HG03039 (cell line): ENCODE measurements at regions not wholly inside any gene's neighbourhood (a gene's known extent, or its start where the extent isn't known, plus 50 kb on each side); places are given as distances from the start of the nearest gene placed in this dataset.
"Not testable (repeated sequence)": the region's sequence is repeated elsewhere in the genome, so short reads cannot be mapped to it uniquely, and the experiment has no call there.

Experiments
- ATAC-seq: cut with Tn5 transposase; IDR thresholded peaks from one replicate; pipeline ENCODE4 v1.9.1; 2021; ENCODE audit warnings: mild to moderate bottlenecking, moderate library complexity; ENCODE audit not compliant: unreplicated experiment

GRCh38 chrX:2640436-2641150 is 50.5 kb upstream of the CD99 start:
- ATAC-seq: no peak

GRCh38 chrX:2638279-2638678 is 52.8 kb upstream of the CD99 start:
- no peak for ATAC-seq

DNA sequence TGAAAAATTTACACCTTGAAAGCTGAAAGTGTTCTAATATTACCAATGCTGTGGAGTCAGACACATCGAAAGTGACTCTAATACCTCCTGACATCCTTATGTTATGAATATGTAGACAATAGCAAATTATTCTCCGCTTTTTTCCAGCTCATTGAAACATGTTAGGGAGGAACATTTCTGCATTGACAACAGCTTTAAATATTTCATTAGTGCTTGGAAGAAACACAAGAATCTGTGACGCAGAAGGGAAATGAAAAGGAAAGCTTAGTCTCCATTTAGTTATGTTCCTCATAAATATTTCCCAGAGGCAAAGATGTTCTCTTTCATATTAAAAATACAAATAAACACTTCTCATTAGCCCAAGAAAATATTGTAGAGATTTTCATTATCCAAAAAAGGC is 55.8 kb upstream of the CD99 start:
- ATAC-seq: no peak

- no peak for ATAC-seq
Measured at GRCh38 chrX:2632533-2633504, 58.3 kb upstream of the CD99 start.

DNA sequence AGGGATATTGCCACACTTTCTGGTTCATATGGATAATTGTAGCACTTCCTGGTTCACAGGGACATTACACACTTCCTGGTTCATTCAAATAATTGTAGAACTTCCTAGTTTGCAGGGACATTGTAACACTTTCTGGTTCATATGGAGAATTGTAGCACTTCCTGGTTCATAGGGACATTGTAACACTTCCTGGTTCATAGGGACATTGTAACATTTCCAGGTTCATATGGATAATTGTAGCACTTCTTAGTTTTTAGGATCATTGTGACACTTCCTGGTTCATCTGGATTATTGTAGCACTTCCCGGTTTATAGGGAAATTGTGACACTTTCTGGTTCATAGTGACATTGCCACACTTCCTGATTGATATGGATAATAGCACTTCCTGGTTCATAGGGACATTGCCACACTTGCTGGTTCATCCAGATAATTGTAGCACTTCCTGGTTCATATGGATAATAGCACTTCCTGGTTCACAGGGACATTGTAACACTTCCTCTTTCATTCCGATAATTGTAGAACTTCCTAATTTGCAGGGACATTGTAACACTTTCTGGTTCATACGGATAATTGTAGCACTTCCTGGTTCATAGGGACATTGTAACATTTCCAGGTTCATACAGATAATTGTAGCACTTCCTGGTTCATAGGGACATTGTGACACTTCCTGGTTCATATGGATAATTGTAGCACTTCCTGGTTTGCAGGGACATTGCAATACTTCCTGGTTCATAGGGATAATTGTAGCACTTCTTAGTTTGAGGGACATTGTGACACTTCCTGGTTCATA is 59.2 kb upstream of the CD99 start:
- ATAC-seq: no peak

DNA sequence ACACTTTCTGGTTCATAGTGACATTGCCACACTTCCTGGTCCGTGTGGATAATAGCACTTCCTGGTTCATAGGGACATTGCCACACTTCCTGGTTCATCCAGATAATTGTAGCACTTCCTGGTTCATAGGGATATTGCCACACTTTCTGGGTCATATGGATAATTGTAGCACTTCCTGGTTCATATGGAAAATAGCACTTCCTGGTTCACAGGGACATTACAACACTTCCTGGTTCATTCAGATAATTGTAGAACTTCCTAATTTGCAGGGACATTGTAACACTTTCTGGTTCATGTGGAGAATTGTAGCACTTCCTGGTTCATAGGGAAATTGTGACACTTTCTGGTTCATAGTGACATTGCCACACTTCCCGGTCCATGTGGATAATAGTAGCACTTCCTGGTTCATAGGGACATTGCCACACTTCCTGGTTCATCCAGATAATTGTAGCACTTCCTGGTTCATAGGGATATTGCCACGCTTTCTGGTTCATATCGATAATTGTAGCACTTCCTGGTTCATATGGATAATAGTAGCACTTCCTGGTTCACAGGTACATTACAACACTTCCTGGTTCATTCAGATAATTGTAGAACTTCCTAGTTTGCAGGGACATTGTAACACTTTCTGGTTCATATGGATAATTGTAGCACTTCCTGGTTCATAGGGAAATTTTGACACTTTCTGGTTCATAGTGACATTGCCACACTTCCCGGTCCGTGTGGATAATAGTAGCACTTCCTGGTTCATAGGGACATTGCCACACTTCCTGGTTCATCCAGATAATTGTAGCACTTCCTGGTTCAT is 60.0 kb upstream of the CD99 start:
- ATAC-seq: not testable (repeated sequence)

GRCh38 chrX:2630008-2630934 is 60.8 kb upstream of the CD99 start:
- ATAC-seq: not testable (repeated sequence)

GRCh38 chrX:2629316-2630007 is 61.6 kb upstream of the CD99 start:
- ATAC-seq: no peak

DNA sequence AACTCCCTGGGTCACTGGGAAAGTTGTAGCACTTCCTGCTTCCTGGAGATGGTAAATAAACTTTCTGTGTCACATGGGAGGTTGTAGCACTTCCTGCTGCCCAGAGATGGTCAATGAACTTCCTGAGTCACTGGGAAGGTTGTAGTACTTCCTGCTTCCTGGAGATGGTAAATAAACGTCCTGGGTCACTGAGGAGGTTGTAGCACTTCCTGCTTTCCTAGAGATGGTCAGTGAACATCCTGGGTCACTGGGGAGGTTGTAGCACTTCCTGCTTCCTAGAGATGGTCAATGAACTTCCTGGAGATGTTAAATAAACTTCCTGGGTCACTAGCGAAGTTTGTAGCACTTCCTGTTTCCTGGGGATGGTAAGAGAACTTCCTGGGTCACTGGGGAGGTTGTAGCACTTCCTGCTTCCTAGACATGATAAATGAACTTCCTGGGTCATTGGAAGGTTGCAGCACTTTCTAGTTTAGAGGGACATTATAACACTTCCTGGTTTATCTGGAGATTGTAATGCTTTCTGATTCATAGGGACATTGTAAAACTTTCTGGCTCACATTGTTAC is 62.3 kb upstream of the CD99 start:
- no peak for ATAC-seq

GRCh38 chrX:2627272-2627867 is 63.7 kb upstream of the CD99 start:
- no peak for ATAC-seq

DNA sequence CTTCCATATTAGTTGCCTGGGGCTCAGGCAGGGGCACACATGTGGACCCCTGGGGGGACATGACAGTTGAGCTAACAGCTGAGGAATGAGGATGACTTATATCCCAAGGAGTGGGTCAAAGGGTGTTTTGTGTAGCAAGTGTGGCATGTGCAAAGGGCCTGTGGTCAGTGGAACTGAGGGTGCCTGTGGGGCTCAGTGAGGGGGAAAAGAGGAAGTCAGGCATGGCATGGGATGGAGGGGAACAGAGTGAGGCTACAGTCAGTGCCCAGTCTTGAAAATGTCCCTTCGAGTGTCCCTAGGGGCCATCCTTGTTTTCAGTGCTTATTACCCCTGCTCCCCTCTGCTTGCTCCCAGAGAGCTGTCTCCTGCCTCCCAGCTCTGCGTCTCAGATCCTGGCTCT is 64.3 kb upstream of the CD99 start:
- ATAC-seq: no peak

GRCh38 chrX:2620576-2620975 is 70.5 kb upstream of the CD99 start:
- ATAC-seq: no peak

DNA sequence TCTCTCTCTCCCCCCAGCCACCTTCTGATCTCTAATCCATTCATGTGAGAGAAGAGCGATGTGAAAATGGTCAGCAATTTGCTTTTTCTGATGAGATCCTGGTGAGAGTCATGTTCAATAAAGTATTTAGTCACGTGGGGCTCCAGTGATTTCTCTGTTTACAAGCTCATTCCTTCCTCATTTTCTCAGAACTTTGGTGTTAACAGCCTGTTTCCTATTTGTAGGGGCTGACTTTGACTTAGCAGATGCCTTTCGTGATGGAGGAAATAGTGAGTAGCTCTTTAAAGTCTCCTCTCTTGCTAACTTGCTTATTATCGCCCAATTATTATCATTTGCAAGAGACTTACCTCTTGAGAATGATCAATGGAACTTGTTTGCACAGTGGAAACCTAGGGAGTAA is 72.6 kb upstream of the CD99 start:
- ATAC-seq: no peak

- no peak for ATAC-seq
Measured at GRCh38 chrX:2614911-2615310, 76.2 kb upstream of the CD99 start.

- ATAC-seq: no peak
Measured at GRCh38 chrX:2610246-2611170, 80.6 kb upstream of the CD99 start.

DNA sequence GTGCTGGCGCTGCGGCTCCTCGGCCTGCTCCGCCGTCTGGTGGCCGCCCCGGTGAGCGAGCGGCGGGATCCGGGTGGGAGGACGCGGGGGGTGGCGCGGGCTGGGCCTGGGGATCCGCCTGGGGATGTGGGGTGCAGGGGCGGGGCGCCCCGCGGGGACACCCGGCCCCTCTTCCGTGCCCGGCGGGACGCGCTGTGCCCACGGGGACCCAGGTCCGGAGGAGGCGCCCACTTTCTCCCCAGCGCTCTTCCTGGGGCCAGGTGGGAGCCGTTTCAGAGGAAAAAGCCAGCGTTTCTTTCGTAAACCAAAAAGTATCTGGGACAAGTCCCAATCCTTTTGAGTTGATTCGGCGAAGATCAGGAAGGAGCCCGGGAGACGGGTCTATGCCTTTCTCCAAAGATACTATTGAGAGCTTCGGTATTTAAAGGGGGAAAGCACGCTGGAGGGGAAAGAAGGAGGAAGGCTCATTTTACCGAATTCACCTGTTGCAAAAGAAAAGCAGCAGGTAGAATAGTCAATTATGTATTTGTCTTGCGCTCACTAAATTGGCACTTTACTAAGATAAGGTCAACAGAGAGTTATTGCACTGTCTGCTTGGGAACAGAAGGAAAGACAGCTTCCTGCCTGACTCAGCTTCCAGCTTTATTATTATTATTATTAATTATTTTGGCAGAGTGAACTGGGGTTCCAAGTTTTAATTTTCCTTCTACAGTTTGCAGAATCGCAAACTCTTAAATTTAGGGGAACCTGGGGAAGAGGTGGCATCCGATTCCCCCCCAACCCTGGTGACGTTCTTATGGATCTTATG is 81.5 kb upstream of the CD99 start:
- ATAC-seq: peak; percentile 46
